HCT116 (cell line): ENCODE measurements at regions not wholly inside any gene's neighbourhood (a gene's known extent, or its start where the extent isn't known, plus 50 kb on each side); places are given as distances from the start of the nearest gene placed in this dataset.

Experiments used
- EZH2 ChIP-seq: fragments of 200-600 bp; sonication (generic); IDR thresholded peaks from 2 replicates; pipeline ENCODE4 v1.6.1; 2017; ENCODE audit warnings: antibody characterized with exemption, mixed run types
- EZH2phosphoT487 ChIP-seq: fragments of 200-600 bp; IDR thresholded peaks from 2 replicates; pipeline ENCODE4 v1.6.1; 2018; ENCODE audit warnings: antibody characterized with exemption, borderline replicate concordance
- JUND ChIP-seq: IDR thresholded peaks from 2 replicates; pipeline ENCODE4 v1.6.1; 2012
- YY1 ChIP-seq: IDR thresholded peaks from 2 replicates; pipeline ENCODE4 v1.6.1; 2011; ENCODE audit warnings: low read length, low read depth, moderate library complexity, mild to moderate bottlenecking; ENCODE audit not compliant: insufficient replicate concordance; ENCODE audit errors: extremely low read depth
- ZFX ChIP-seq: fragments of 450-650 bp; IDR thresholded peaks from 2 replicates; pipeline ENCODE4 v1.6.1; 2017
- TF ChIP-seq, protein P1 (sequence below), 3 experiments: fragments of 200-600 bp in 1 of 3; sonication (generic) in 1 of 3; IDR thresholded peaks in 2 of 3; conservative IDR thresholded peaks in 1 of 3; 2 replicates each; pipeline ENCODE4 v1.5.1; 2012 to 2017; ENCODE audit warnings: low read depth in 2 of 3, low read length in 2 of 3, antibody characterized with exemption in 1 of 3, borderline replicate concordance in 1 of 3, control low read depth in 1 of 3, mild to moderate bottlenecking in 1 of 3, mixed read lengths in 1 of 3, mixed run types in 1 of 3, moderate library complexity in 1 of 3; ENCODE audit not compliant: insufficient read depth in 1 of 3
- TF ChIP-seq, protein P2 (sequence below): IDR thresholded peaks from 2 replicates; pipeline ENCODE4 v1.6.1; 2011; ENCODE audit warnings: mild to moderate bottlenecking, low read length, moderate library complexity; ENCODE audit not compliant: insufficient replicate concordance; ENCODE audit errors: extremely low read depth

DNA sequence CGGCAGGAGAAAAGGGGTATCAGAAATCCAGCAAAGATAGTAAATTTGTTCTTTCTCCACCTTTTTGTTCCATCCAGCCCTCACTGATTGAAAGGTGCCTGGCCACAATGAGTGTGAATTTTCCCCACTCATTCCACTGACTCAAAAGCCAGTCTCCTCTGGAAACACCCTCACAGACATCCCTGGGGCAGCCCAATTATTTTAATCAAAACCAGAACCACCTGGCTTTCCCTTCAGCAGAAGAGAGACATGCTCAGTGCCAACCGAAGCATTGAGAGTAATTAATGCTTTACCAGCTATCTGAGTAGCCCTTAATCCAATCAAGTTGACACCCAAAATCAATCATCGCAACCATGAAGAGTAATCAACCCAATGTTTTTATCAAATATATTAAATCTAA is 1129.6 kb upstream of the GBE1 start:
- TF ChIP-seq EZH2phosphoT487 (no peak), EZH2 (no peak), JUND (no peak), ZFX (no peak), YY1 (no peak)
- TF ChIP-seq, protein P1, sequence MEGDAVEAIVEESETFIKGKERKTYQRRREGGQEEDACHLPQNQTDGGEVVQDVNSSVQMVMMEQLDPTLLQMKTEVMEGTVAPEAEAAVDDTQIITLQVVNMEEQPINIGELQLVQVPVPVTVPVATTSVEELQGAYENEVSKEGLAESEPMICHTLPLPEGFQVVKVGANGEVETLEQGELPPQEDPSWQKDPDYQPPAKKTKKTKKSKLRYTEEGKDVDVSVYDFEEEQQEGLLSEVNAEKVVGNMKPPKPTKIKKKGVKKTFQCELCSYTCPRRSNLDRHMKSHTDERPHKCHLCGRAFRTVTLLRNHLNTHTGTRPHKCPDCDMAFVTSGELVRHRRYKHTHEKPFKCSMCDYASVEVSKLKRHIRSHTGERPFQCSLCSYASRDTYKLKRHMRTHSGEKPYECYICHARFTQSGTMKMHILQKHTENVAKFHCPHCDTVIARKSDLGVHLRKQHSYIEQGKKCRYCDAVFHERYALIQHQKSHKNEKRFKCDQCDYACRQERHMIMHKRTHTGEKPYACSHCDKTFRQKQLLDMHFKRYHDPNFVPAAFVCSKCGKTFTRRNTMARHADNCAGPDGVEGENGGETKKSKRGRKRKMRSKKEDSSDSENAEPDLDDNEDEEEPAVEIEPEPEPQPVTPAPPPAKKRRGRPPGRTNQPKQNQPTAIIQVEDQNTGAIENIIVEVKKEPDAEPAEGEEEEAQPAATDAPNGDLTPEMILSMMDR (IDR thresholded peaks at IDR 0.05 in 2 of 3, conservative IDR thresholded peaks at IDR 0.05 in 1 of 3; ENCODE audit: borderline replicate concordance in 1 of 3, insufficient read depth in 1 of 3, low read depth in 2 of 3, low read length in 2 of 3): no peak
- TF ChIP-seq, protein P2, sequence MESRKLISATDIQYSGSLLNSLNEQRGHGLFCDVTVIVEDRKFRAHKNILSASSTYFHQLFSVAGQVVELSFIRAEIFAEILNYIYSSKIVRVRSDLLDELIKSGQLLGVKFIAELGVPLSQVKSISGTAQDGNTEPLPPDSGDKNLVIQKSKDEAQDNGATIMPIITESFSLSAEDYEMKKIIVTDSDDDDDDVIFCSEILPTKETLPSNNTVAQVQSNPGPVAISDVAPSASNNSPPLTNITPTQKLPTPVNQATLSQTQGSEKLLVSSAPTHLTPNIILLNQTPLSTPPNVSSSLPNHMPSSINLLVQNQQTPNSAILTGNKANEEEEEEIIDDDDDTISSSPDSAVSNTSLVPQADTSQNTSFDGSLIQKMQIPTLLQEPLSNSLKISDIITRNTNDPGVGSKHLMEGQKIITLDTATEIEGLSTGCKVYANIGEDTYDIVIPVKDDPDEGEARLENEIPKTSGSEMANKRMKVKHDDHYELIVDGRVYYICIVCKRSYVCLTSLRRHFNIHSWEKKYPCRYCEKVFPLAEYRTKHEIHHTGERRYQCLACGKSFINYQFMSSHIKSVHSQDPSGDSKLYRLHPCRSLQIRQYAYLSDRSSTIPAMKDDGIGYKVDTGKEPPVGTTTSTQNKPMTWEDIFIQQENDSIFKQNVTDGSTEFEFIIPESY: no peak
